ENCODE measurements at regions not wholly inside any gene's neighbourhood (a gene's known extent, or its start where the extent isn't known, plus 50 kb on each side); places are given as distances from the start of the nearest gene placed in this dataset.
A peak's percentile ranks its signal among the peaks of the same experiment; 100 is the strongest.

GRCh38 chr3:21028412-21028811 lies 722.6 kb downstream of the ZNF385D start:
- no peak for TF ChIP-seq CTCF (IDR thresholded peaks at IDR 0.05)
- no peaks in the 10 kb centered on the region for H3K9me3 ChIP-seq
- no peaks in the 10 kb centered on the region for H3K27me3 ChIP-seq
- ATAC-seq, result no peak
- H3K36me3 ChIP-seq, result no peaks in the 10 kb centered on the region
- no peaks in the 10 kb centered on the region for H3K4me1 ChIP-seq
- no peak for DNase-seq
- intact Hi-C loops (cut with DNase I), result no loop called here
- H3K27ac ChIP-seq, result no peak overlapping the region
- H3K4me3 ChIP-seq, result no peak overlapping the region

GRCh38 chr3:21024563-21024962 lies 726.4 kb downstream of the ZNF385D start:
- TF ChIP-seq CTCF (IDR thresholded peaks at IDR 0.05), result no peak
- Histone ChIP-seq H3K27me3 (no peaks in the 10 kb centered on the region), H3K4me3 (no peak overlapping the region), H3K36me3 (no peaks in the 10 kb centered on the region), H3K9me3 (no peaks in the 10 kb centered on the region), H3K4me1 (no peaks in the 10 kb centered on the region), H3K27ac (no peak overlapping the region)
- intact Hi-C loops (cut with DNase I), result no loop called here
- no peak for ATAC-seq
- DNase-seq, result no peak

- Histone ChIP-seq H3K27me3 (no peaks in the 10 kb centered on the region), H3K36me3 (no peaks in the 10 kb centered on the region), H3K4me1 (no peaks in the 10 kb centered on the region), H3K27ac (no peak overlapping the region), H3K4me3 (no peak overlapping the region), H3K9me3 (peaks cover 0 to 11% of the 10 kb centered on the region in 2 donors)
- TF ChIP-seq CTCF (IDR thresholded peaks at IDR 0.05), result no peak
- intact Hi-C loops (cut with DNase I), result no loop called here
- no peak for ATAC-seq
- no peak for DNase-seq
Observed at GRCh38 chr3:21020681-21021080, 730.3 kb downstream of the ZNF385D start.

GRCh38 chr3:21020043-21020442 lies 731.0 kb downstream of the ZNF385D start:
- Histone ChIP-seq H3K4me1 (no peaks in the 10 kb centered on the region), H3K36me3 (no peaks in the 10 kb centered on the region), H3K4me3 (no peak overlapping the region), H3K9me3 (peaks cover 0 to 15% of the 10 kb centered on the region in 2 donors), H3K27ac (no peak overlapping the region), H3K27me3 (no peaks in the 10 kb centered on the region)
- ATAC-seq (no peak), DNase-seq (no peak)
- no peak for TF ChIP-seq CTCF (IDR thresholded peaks at IDR 0.05)
- intact Hi-C loops (cut with DNase I), result no loop called here

- no peak for DNase-seq
- Histone ChIP-seq H3K27ac (no peak overlapping the region), H3K36me3 (no peaks in the 10 kb centered on the region), H3K4me1 (no peaks in the 10 kb centered on the region), H3K9me3 (peaks cover 0 to 32% of the 10 kb centered on the region in 2 donors), H3K4me3 (no peak overlapping the region), H3K27me3 (no peaks in the 10 kb centered on the region)
- ATAC-seq, result no peak
- TF ChIP-seq CTCF (IDR thresholded peaks at IDR 0.05), result peak in 1 of 2 donors; percentile 9
- intact Hi-C loops (cut with DNase I), result no loop called here
Observed at GRCh38 chr3:21017115-21017852, 733.7 kb downstream of the ZNF385D start.

All from left lung (tissue), 4 donors.